ENCODE measurements at regions not wholly inside any gene's neighbourhood (a gene's known extent, or its start where the extent isn't known, plus 50 kb on each side); places are given as distances from the start of the nearest gene placed in this dataset.
"Not testable (repeated sequence)": the region's sequence is repeated elsewhere in the genome, so short reads cannot be mapped to it uniquely, and the experiment has no call there.

- no peak for DNase-seq
- intact Hi-C loops (cut with DNase I), result no loop called here
- ATAC-seq, result no peak
- H3K36me3 ChIP-seq, result no peaks in the 10 kb centered on the region
- H3K27ac ChIP-seq, result no peak overlapping the region
- peaks cover 27% of the 10 kb centered on the region for H3K4me1 ChIP-seq
- no peak for TF ChIP-seq CTCF (IDR thresholded peaks at IDR 0.05)
- H3K4me3 ChIP-seq, result no peak overlapping the region
- H3K27me3 ChIP-seq (ENCODE audit: low read depth), result no peaks in the 10 kb centered on the region
- H3K9me3 ChIP-seq, result no peaks in the 10 kb centered on the region
Measured at GRCh38 chr7:17095931-17096330, 202.5 kb upstream of the AHR start.

DNA sequence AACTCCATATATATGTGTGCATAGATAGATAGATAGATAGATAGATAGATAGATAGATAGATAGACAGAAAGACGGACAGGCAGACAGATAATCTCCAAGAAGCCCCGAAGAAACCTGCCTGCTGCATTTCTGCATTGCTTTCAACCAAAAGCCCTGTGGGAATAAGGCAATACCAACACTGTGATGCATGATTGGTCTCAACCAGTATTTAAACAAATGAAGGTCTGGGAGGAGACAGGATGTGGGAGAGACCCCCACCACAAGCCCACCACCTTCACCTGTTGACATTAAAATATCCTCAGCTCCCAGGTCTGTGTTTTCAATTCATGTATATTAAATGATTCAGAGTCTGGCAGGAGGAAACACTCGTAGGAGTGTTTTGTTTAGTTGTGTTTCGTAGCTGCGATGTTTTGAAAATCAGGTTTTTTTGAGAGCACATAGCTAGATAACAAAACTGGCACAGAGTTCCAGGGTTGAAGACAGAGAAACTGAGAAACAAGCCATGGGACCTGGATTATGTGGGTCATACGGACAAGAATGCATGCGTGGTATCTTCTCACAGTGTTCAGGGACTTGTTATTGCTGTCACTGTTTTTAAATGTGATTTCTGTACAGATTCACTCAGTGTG, 200.7 kb upstream of the AHR start:
- Histone ChIP-seq H3K36me3 (no peaks in the 10 kb centered on the region), H3K4me3 (no peak overlapping the region), H3K4me1 (peaks cover 27% of the 10 kb centered on the region), H3K27ac (peak overlapping the region; percentile 79), H3K9me3 (no peaks in the 10 kb centered on the region), H3K27me3 (ENCODE audit: low read depth) (no peaks in the 10 kb centered on the region)
- intact Hi-C loops (cut with DNase I), result no loop called here
- ATAC-seq (peak; percentile 25 to 60), DNase-seq (no peak)
- no peak for TF ChIP-seq CTCF (IDR thresholded peaks at IDR 0.05)

DNA sequence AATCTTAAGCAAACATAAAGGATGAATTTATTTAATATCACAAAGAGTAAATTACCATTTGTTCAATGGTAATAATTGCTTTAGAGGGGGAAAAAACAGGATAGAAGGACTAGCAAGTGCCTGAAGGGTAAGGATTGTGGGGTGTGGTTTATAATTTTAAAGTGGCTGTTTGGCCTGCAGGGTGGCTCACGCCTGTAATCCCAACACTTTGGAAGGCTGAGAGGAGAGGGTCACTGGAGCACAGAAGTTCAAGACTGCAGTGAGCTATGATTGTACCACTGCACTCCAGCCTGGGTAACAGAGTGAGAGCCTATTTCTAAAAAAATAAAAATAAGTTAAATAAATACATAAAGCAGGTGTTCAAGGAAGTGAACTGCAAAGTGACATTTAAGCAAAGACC, 199.9 kb upstream of the AHR start:
- Histone ChIP-seq H3K4me3 (no peak overlapping the region), H3K27me3 (ENCODE audit: low read depth) (no peaks in the 10 kb centered on the region), H3K4me1 (peaks cover 27% of the 10 kb centered on the region), H3K36me3 (no peaks in the 10 kb centered on the region), H3K9me3 (no peaks in the 10 kb centered on the region), H3K27ac (peak overlapping the region; percentile 79)
- no peak for TF ChIP-seq CTCF (IDR thresholded peaks at IDR 0.05)
- ATAC-seq (peak; percentile 64 to 65), DNase-seq (no peak)
- intact Hi-C loops (cut with DNase I), result no loop called here

- Histone ChIP-seq H3K36me3 (no peaks in the 10 kb centered on the region), H3K27me3 (ENCODE audit: low read depth) (no peaks in the 10 kb centered on the region), H3K4me1 (peaks cover 27% of the 10 kb centered on the region), H3K27ac (peak overlapping the region; percentile 79), H3K4me3 (no peak overlapping the region), H3K9me3 (no peaks in the 10 kb centered on the region)
- intact Hi-C loops (cut with DNase I), result no loop called here
- DNase-seq (peak; percentile 66), ATAC-seq (peak; percentile 92 to 96)
- no peak for TF ChIP-seq CTCF (IDR thresholded peaks at IDR 0.05)
Measured at GRCh38 chr7:17099083-17099973, 199.1 kb upstream of the AHR start.

- H3K36me3 ChIP-seq; ATAC-seq; DNase-seq; intact Hi-C loops (cut with DNase I); H3K27me3 ChIP-seq (ENCODE audit: low read depth); H3K9me3 ChIP-seq; H3K4me3 ChIP-seq: not testable (repeated sequence)
- peak overlapping the region; percentile 79 for H3K27ac ChIP-seq
- H3K4me1 ChIP-seq, result peaks cover 27% of the 10 kb centered on the region
Measured at GRCh38 chr7:17099974-17100509, 198.4 kb upstream of the AHR start.

Measured in lower lobe of right lung (tissue), 2 donors.